ENCODE measurements at regions not wholly inside any gene's neighbourhood (a gene's known extent, or its start where the extent isn't known, plus 50 kb on each side); places are given as distances from the start of the nearest gene placed in this dataset.

DNA sequence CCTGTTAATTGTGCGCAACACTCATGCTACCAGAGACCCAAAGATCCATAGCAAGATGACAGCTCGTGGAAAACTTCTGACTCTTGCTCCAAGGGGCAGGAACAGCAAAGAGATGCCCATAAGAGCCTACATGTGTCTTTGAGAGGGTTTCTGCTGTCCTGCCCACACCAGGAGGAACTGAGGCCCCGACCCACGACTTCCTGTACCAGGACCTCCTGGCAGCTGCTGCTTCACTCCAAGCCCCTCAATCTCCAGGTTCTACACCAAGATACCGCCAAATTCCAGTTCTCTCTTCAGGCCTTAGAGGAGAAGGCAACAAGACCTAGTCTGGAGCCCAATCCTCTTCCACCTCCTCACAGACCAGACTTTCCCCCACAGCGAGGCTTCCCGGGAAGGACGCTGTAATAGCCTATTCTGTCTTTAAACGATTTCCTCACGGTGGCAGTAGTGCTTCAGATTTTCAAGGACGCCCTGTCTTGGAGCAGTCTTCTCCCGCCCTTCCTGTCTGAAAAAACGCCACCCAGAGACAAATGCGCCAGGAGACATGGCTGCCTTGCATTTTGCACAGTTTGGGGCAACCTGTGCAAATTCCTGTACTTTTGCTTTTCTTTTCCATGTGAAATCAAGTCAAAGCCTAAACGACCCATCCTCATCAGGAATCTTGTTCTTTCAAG is 230.2 kb upstream of the STK26 start:
- ATAC-seq (ENCODE audit: low read depth) (no peak), DNase-seq (ENCODE audit: low spot score) (no peak)
- TF ChIP-seq, protein P1, sequence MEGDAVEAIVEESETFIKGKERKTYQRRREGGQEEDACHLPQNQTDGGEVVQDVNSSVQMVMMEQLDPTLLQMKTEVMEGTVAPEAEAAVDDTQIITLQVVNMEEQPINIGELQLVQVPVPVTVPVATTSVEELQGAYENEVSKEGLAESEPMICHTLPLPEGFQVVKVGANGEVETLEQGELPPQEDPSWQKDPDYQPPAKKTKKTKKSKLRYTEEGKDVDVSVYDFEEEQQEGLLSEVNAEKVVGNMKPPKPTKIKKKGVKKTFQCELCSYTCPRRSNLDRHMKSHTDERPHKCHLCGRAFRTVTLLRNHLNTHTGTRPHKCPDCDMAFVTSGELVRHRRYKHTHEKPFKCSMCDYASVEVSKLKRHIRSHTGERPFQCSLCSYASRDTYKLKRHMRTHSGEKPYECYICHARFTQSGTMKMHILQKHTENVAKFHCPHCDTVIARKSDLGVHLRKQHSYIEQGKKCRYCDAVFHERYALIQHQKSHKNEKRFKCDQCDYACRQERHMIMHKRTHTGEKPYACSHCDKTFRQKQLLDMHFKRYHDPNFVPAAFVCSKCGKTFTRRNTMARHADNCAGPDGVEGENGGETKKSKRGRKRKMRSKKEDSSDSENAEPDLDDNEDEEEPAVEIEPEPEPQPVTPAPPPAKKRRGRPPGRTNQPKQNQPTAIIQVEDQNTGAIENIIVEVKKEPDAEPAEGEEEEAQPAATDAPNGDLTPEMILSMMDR (IDR thresholded peaks at IDR 0.05; ENCODE audit: poor library complexity, severe bottlenecking), result no peak
- no peak overlapping the region for H3K4me3 ChIP-seq (ENCODE audit: severe bottlenecking)
- H3K27ac ChIP-seq (ENCODE audit: poor library complexity, severe bottlenecking), result no peak overlapping the region
- H3K27me3 ChIP-seq (ENCODE audit: insufficient read depth, poor library complexity, severe bottlenecking), result no peaks in the 10 kb centered on the region
- H3K36me3 ChIP-seq (ENCODE audit: low read depth), result no peaks in the 10 kb centered on the region
- no peaks in the 10 kb centered on the region for H3K9me3 ChIP-seq (ENCODE audit: severe bottlenecking)
- no peaks in the 10 kb centered on the region for H3K4me1 ChIP-seq (ENCODE audit: insufficient read depth, poor library complexity, severe bottlenecking)

DNA sequence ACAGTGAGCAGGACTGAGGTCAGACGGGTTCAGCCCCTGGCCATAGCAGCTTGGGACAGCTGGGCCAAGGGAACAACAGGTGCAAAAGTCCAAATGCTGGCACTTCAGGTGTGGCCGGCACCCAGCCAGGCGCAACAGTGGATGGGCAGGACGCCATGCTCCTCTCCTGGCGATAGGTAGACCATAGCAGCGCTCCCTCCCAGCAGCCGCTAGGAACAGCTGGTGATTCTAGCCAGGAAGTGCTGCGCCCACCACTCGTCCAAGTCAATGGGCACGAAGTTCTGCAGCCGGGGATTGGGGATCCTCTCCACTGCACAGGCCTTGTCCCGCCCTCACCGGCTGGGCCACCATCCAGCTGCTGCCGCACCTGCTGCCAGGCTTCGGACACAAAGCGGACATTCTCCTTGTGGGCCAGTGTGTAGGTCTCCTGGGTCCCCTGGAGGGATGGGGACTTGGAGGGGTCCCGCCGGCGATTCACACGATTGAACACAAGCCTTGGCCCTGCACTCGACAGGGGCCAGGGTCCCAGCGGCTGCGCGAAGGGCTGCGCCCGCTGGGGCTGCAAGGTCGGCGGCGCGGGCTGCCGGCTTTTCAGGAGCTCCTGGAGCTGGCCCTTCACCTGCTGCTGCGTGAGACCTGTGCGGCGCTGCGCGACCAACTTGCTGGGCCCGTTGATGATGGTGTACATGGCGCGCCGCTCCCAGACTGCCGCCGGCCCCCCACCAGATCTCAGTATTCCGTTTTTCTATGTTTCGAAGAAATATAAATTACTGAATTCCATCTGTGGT is 227.5 kb upstream of the STK26 start:
- Histone ChIP-seq H3K27me3 (ENCODE audit: insufficient read depth, poor library complexity, severe bottlenecking) (no peaks in the 10 kb centered on the region), H3K4me3 (ENCODE audit: severe bottlenecking) (no peak overlapping the region), H3K4me1 (ENCODE audit: insufficient read depth, poor library complexity, severe bottlenecking) (no peaks in the 10 kb centered on the region), H3K9me3 (ENCODE audit: severe bottlenecking) (no peaks in the 10 kb centered on the region), H3K36me3 (ENCODE audit: low read depth) (no peaks in the 10 kb centered on the region), H3K27ac (ENCODE audit: poor library complexity, severe bottlenecking) (no peak overlapping the region)
- ATAC-seq (ENCODE audit: low read depth) (no peak), DNase-seq (ENCODE audit: low spot score) (no peak)
- TF ChIP-seq, protein P1 (IDR thresholded peaks at IDR 0.05; ENCODE audit: poor library complexity, severe bottlenecking), result no peak

DNA sequence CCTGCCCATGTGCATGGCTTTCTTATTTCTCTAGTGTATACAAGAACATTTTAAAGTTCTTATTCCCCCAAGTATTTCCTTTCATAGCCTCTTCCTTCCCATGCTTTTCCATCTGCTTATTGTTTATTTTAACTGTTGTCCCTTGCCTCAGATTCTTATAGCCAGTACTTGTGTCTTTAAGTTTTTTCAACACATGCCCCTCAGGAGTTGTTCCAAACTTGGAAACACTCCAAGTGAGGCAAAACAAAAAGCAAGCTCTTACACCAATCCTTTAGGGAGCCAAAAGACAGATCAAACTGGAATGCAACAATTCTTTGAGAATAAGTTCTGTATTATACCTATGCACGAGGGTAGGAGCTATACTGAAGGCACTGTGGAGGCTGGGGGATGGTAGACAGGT is 222.0 kb upstream of the STK26 start:
- no peak overlapping the region for H3K4me3 ChIP-seq (ENCODE audit: severe bottlenecking)
- no peaks in the 10 kb centered on the region for H3K9me3 ChIP-seq (ENCODE audit: severe bottlenecking)
- no peaks in the 10 kb centered on the region for H3K27me3 ChIP-seq (ENCODE audit: insufficient read depth, poor library complexity, severe bottlenecking)
- H3K27ac ChIP-seq (ENCODE audit: poor library complexity, severe bottlenecking), result no peak overlapping the region
- TF ChIP-seq, protein P1 (IDR thresholded peaks at IDR 0.05; ENCODE audit: poor library complexity, severe bottlenecking), result no peak
- H3K36me3 ChIP-seq (ENCODE audit: low read depth), result no peaks in the 10 kb centered on the region
- DNase-seq (ENCODE audit: low spot score) (no peak), ATAC-seq (ENCODE audit: low read depth) (no peak)
- H3K4me1 ChIP-seq (ENCODE audit: insufficient read depth, poor library complexity, severe bottlenecking), result no peaks in the 10 kb centered on the region

DNA sequence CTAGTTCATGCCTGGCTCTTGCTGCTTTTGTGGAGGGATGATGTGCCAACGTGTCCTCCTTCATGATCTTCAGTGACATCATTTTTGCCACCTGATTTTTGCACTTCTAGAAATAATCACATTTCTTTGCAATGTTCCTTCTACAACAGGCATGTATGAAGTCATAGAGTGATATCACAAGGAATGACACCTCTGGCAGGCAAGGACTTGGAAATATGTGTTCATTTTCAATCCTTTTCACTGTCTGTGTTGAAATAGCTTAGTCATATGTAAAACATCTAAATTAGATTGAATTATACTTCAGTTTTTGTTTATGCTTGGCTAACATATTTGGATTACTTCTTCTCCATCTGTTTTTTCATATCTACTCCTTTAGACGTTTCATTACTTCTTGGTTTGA is 221.2 kb upstream of the STK26 start:
- Histone ChIP-seq H3K36me3 (ENCODE audit: low read depth) (no peaks in the 10 kb centered on the region), H3K4me1 (ENCODE audit: insufficient read depth, poor library complexity, severe bottlenecking) (no peaks in the 10 kb centered on the region), H3K9me3 (ENCODE audit: severe bottlenecking) (no peaks in the 10 kb centered on the region), H3K27me3 (ENCODE audit: insufficient read depth, poor library complexity, severe bottlenecking) (no peaks in the 10 kb centered on the region), H3K27ac (ENCODE audit: poor library complexity, severe bottlenecking) (no peak overlapping the region), H3K4me3 (ENCODE audit: severe bottlenecking) (no peak overlapping the region)
- no peak for DNase-seq (ENCODE audit: low spot score)
- ATAC-seq (ENCODE audit: low read depth), result no peak
- TF ChIP-seq, protein P1 (IDR thresholded peaks at IDR 0.05; ENCODE audit: poor library complexity, severe bottlenecking), result no peak

Data from RWPE2 (cell line).